ENCODE measurements at regions not wholly inside any gene's neighbourhood (a gene's known extent, or its start where the extent isn't known, plus 50 kb on each side); places are given as distances from the start of the nearest gene placed in this dataset.

GRCh38 chr16:51569203-51569931 is 418.3 kb upstream of the SALL1 start:
- H3K9me3 Mint-ChIP-seq, result no peaks in the 10 kb centered on the region
- H3K36me3 Mint-ChIP-seq (ENCODE audit: low read depth), result no peaks in the 10 kb centered on the region
- H3K27ac Mint-ChIP-seq, result no peak overlapping the region
- DNase-seq, result peak; percentile 27
- peaks cover 12% of the 10 kb centered on the region for H3K4me1 Mint-ChIP-seq (ENCODE audit: low read depth)
- no peak for TF ChIP-seq CTCF (IDR thresholded peaks at IDR 0.05)
- H3K27me3 Mint-ChIP-seq (ENCODE audit: insufficient read depth), result no peaks in the 10 kb centered on the region
- no peak overlapping the region for H3K4me3 Mint-ChIP-seq

- no peak for TF ChIP-seq CTCF (IDR thresholded peaks at IDR 0.05)
- no peak overlapping the region for H3K4me3 Mint-ChIP-seq
- no peaks in the 10 kb centered on the region for H3K9me3 Mint-ChIP-seq
- H3K4me1 Mint-ChIP-seq (ENCODE audit: low read depth), result peaks cover 12% of the 10 kb centered on the region
- no peaks in the 10 kb centered on the region for H3K36me3 Mint-ChIP-seq (ENCODE audit: low read depth)
- no peak for DNase-seq
- no peaks in the 10 kb centered on the region for H3K27me3 Mint-ChIP-seq (ENCODE audit: insufficient read depth)
- no peak overlapping the region for H3K27ac Mint-ChIP-seq
These were observed 416.8 kb upstream of the SALL1 start for GRCh38 chr16:51567911-51568310.

GRCh38 chr16:51565184-51565583 is 414.1 kb upstream of the SALL1 start:
- peaks cover 1% of the 10 kb centered on the region; the same call in 1 of the 2 replicates for H3K27me3 Mint-ChIP-seq (ENCODE audit: insufficient read depth)
- no peak for TF ChIP-seq CTCF (IDR thresholded peaks at IDR 0.05)
- H3K4me1 Mint-ChIP-seq (ENCODE audit: low read depth), result peaks cover 12% of the 10 kb centered on the region
- H3K4me3 Mint-ChIP-seq, result no peak overlapping the region
- no peaks in the 10 kb centered on the region for H3K36me3 Mint-ChIP-seq (ENCODE audit: low read depth)
- no peak overlapping the region for H3K27ac Mint-ChIP-seq
- no peak for DNase-seq
- no peaks in the 10 kb centered on the region for H3K9me3 Mint-ChIP-seq

GRCh38 chr16:51562891-51563290 is 411.8 kb upstream of the SALL1 start:
- Mint-ChIP-seq H3K27ac (no peak overlapping the region), H3K9me3 (no peaks in the 10 kb centered on the region), H3K4me3 (no peak overlapping the region), H3K36me3 (ENCODE audit: low read depth) (no peaks in the 10 kb centered on the region), H3K27me3 (ENCODE audit: insufficient read depth) (peaks cover 1% of the 10 kb centered on the region; the same call in 1 of the 2 replicates), H3K4me1 (ENCODE audit: low read depth) (peaks cover under 1% of the 10 kb centered on the region; the same call in 1 of the 2 replicates)
- DNase-seq, result no peak
- TF ChIP-seq CTCF (IDR thresholded peaks at IDR 0.05), result no peak

GRCh38 chr16:51559901-51560300 is 408.8 kb upstream of the SALL1 start:
- no peak overlapping the region for H3K4me3 Mint-ChIP-seq

More at GRCh38 chr16:51559901-51560300, 408.8 kb upstream of the SALL1 start:
- Mint-ChIP-seq H3K9me3 (no peaks in the 10 kb centered on the region), H3K4me1 (ENCODE audit: low read depth) (peaks cover 27% of the 10 kb centered on the region), H3K27me3 (ENCODE audit: insufficient read depth) (peaks cover 1% of the 10 kb centered on the region; the same call in 1 of the 2 replicates), H3K27ac (no peak overlapping the region), H3K36me3 (ENCODE audit: low read depth) (no peaks in the 10 kb centered on the region)
- TF ChIP-seq CTCF (IDR thresholded peaks at IDR 0.05), result no peak
- no peak for DNase-seq

Measured in HFFc6 (cell line).